ENCODE measurements at regions not wholly inside any gene's neighbourhood (a gene's known extent, or its start where the extent isn't known, plus 50 kb on each side); places are given as distances from the start of the nearest gene placed in this dataset.
A peak's percentile ranks its signal among the peaks of the same experiment; 100 is the strongest.

GRCh38 chr2:181235683-181236459 lies 221.3 kb upstream of the ITGA4 start:
- DNase-seq, result no peak
- Histone ChIP-seq H3K27ac (no peak overlapping the region), H3K36me3 (no peaks in the 10 kb centered on the region), H3K9me3 (no peaks in the 10 kb centered on the region), H3K27me3 (no peaks in the 10 kb centered on the region), H3K4me1 (no peaks in the 10 kb centered on the region), H3K4me3 (no peak overlapping the region)
- TF ChIP-seq, protein P1, sequence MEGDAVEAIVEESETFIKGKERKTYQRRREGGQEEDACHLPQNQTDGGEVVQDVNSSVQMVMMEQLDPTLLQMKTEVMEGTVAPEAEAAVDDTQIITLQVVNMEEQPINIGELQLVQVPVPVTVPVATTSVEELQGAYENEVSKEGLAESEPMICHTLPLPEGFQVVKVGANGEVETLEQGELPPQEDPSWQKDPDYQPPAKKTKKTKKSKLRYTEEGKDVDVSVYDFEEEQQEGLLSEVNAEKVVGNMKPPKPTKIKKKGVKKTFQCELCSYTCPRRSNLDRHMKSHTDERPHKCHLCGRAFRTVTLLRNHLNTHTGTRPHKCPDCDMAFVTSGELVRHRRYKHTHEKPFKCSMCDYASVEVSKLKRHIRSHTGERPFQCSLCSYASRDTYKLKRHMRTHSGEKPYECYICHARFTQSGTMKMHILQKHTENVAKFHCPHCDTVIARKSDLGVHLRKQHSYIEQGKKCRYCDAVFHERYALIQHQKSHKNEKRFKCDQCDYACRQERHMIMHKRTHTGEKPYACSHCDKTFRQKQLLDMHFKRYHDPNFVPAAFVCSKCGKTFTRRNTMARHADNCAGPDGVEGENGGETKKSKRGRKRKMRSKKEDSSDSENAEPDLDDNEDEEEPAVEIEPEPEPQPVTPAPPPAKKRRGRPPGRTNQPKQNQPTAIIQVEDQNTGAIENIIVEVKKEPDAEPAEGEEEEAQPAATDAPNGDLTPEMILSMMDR (IDR thresholded peaks at IDR 0.05), result no peak
- intact Hi-C loops (cut with DNase I), result no loop called here
- peak; percentile 54 for ATAC-seq

GRCh38 chr2:181239201-181239799 lies 217.9 kb upstream of the ITGA4 start:
- H3K27ac ChIP-seq, result no peak overlapping the region
- no peak for DNase-seq
- H3K27me3 ChIP-seq, result no peaks in the 10 kb centered on the region
- no peaks in the 10 kb centered on the region for H3K9me3 ChIP-seq
- no peaks in the 10 kb centered on the region for H3K4me1 ChIP-seq
- intact Hi-C loops (cut with DNase I), result no loop called here
- no peak overlapping the region for H3K4me3 ChIP-seq
- H3K36me3 ChIP-seq, result no peaks in the 10 kb centered on the region
- TF ChIP-seq, protein P1 (IDR thresholded peaks at IDR 0.05), result peak; percentile 5
- ATAC-seq, result peak; percentile 75

DNA sequence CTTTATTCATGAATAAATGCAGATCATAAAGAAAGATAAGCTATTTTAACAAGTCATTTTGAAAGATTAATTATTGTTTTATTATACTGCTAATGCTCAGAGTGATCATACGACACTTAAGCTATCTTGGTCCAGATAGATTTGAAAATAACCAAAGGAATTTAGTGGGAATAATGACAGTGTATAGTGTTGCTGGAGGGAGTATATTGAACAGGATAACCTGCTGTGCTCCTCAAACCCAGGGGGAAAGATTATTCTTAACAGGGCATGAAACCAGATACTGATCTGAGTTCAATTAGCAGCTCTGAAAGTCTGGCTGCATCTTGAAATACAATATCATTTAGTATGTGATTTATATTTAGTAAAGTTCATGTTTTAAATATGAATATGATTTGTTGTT lies 216.3 kb upstream of the ITGA4 start:
- Histone ChIP-seq H3K4me3 (no peak overlapping the region), H3K36me3 (no peaks in the 10 kb centered on the region), H3K9me3 (no peaks in the 10 kb centered on the region), H3K27me3 (no peaks in the 10 kb centered on the region), H3K4me1 (no peaks in the 10 kb centered on the region), H3K27ac (no peak overlapping the region)
- no peak for ATAC-seq
- TF ChIP-seq, protein P1 (IDR thresholded peaks at IDR 0.05), result no peak
- intact Hi-C loops (cut with DNase I), result no loop called here
- DNase-seq, result no peak

GRCh38 chr2:181241366-181241765 lies 215.8 kb upstream of the ITGA4 start:
- DNase-seq, result no peak
- no peaks in the 10 kb centered on the region for H3K9me3 ChIP-seq
- no peaks in the 10 kb centered on the region for H3K27me3 ChIP-seq
- ATAC-seq, result no peak
- TF ChIP-seq, protein P1 (IDR thresholded peaks at IDR 0.05), result no peak
- intact Hi-C loops (cut with DNase I), result no loop called here
- no peak overlapping the region for H3K27ac ChIP-seq
- H3K4me3 ChIP-seq, result no peak overlapping the region
- H3K4me1 ChIP-seq, result no peaks in the 10 kb centered on the region
- H3K36me3 ChIP-seq, result no peaks in the 10 kb centered on the region

GRCh38 chr2:181241797-181242196 lies 215.4 kb upstream of the ITGA4 start:
- Histone ChIP-seq H3K27ac (no peak overlapping the region), H3K36me3 (no peaks in the 10 kb centered on the region), H3K4me3 (no peak overlapping the region), H3K4me1 (no peaks in the 10 kb centered on the region), H3K9me3 (no peaks in the 10 kb centered on the region), H3K27me3 (no peaks in the 10 kb centered on the region)
- intact Hi-C loops (cut with DNase I), result no loop called here
- TF ChIP-seq, protein P1 (IDR thresholded peaks at IDR 0.05), result no peak
- DNase-seq, result no peak
- ATAC-seq, result no peak

Data from upper lobe of right lung (tissue), 1 donor.